ENCODE measurements at regions not wholly inside any gene's neighbourhood (a gene's known extent, or its start where the extent isn't known, plus 50 kb on each side); places are given as distances from the start of the nearest gene placed in this dataset.
"Not testable (repeated sequence)": the region's sequence is repeated elsewhere in the genome, so short reads cannot be mapped to it uniquely, and the experiment has no call there.

GRCh38 chr1:38505944-38506343, 353.6 kb downstream of the RRAGC start:
- DNase-seq (ENCODE audit: missing footprints) = no peak
- intact Hi-C loops (cut with DNase I) = no loop called here

GRCh38 chr1:38502758-38503157, 356.8 kb downstream of the RRAGC start:
- intact Hi-C loops (cut with DNase I) = no loop called here
- ATAC-seq (no peak), DNase-seq (ENCODE audit: missing footprints) (no peak)

More at GRCh38 chr1:38505944-38506343, 353.6 kb downstream of the RRAGC start:
- ATAC-seq = no peak

GRCh38 chr1:38500891-38501290, 358.7 kb downstream of the RRAGC start:
- intact Hi-C loops (cut with DNase I) = no loop called here
- DNase-seq (ENCODE audit: missing footprints) (no peak), ATAC-seq (no peak)

GRCh38 chr1:38500352-38500751, 359.2 kb downstream of the RRAGC start:
- DNase-seq (ENCODE audit: missing footprints) (no peak), ATAC-seq (no peak)
- intact Hi-C loops (cut with DNase I) = no loop called here

- no peak for DNase-seq (ENCODE audit: missing footprints)
- no peak for ATAC-seq
- intact Hi-C loops (cut with DNase I) = no loop called here
Measured at GRCh38 chr1:38498686-38499085, 360.9 kb downstream of the RRAGC start.

- ATAC-seq = no peak
- DNase-seq (ENCODE audit: missing footprints) = no peak
- intact Hi-C loops (cut with DNase I) = no loop called here
Measured at GRCh38 chr1:38497921-38498656, 361.5 kb downstream of the RRAGC start.

- intact Hi-C loops (cut with DNase I); DNase-seq (ENCODE audit: missing footprints); ATAC-seq: not testable (repeated sequence)
Measured at GRCh38 chr1:38493306-38493705, 366.3 kb downstream of the RRAGC start.

- DNase-seq (ENCODE audit: missing footprints) = no peak
- no peak for ATAC-seq
- intact Hi-C loops (cut with DNase I) = no loop called here
Measured at GRCh38 chr1:38489844-38490270, 369.7 kb downstream of the RRAGC start.

- DNase-seq (ENCODE audit: missing footprints) (no peak), ATAC-seq (no peak)
- intact Hi-C loops (cut with DNase I) = no loop called here
Measured at GRCh38 chr1:38488162-38488898, 371.2 kb downstream of the RRAGC start.

- intact Hi-C loops (cut with DNase I) = no loop called here
Measured at GRCh38 chr1:38487396-38487795, 372.2 kb downstream of the RRAGC start.

GRCh38 chr1:38486085-38486484, 373.5 kb downstream of the RRAGC start:
- intact Hi-C loops (cut with DNase I) = no loop called here
- no peak for ATAC-seq
- DNase-seq (ENCODE audit: missing footprints) = no peak

More at GRCh38 chr1:38487396-38487795, 372.2 kb downstream of the RRAGC start:
- ATAC-seq = no peak
- no peak for DNase-seq (ENCODE audit: missing footprints)

GRCh38 chr1:38481871-38482826, 377.4 kb downstream of the RRAGC start:
- intact Hi-C loops (cut with DNase I) = no loop called here
- DNase-seq (ENCODE audit: missing footprints) (no peak), ATAC-seq (no peak)

GRCh38 chr1:38479662-38480061, 379.9 kb downstream of the RRAGC start:
- DNase-seq (ENCODE audit: missing footprints); intact Hi-C loops (cut with DNase I); ATAC-seq: not testable (repeated sequence)

GRCh38 chr1:38477811-38478210, 381.8 kb downstream of the RRAGC start:
- intact Hi-C loops (cut with DNase I) = no loop called here
- no peak for ATAC-seq
- no peak for DNase-seq (ENCODE audit: missing footprints)

GRCh38 chr1:38476850-38477178, 382.8 kb downstream of the RRAGC start:
- intact Hi-C loops (cut with DNase I) = no loop called here
- ATAC-seq (no peak), DNase-seq (ENCODE audit: missing footprints) (no peak)

- intact Hi-C loops (cut with DNase I) = no loop called here
- ATAC-seq (no peak), DNase-seq (ENCODE audit: missing footprints) (no peak)
Measured at GRCh38 chr1:38476111-38476849, 383.3 kb downstream of the RRAGC start.

- ATAC-seq = no peak
- intact Hi-C loops (cut with DNase I) = no loop called here
- no peak for DNase-seq (ENCODE audit: missing footprints)
Measured at GRCh38 chr1:38475624-38476005, 384.0 kb downstream of the RRAGC start.

- intact Hi-C loops (cut with DNase I) = no loop called here
- DNase-seq (ENCODE audit: missing footprints) (no peak), ATAC-seq (no peak)
Measured at GRCh38 chr1:38474738-38475623, 384.6 kb downstream of the RRAGC start.
